ENCODE measurements at regions not wholly inside any gene's neighbourhood (a gene's known extent, or its start where the extent isn't known, plus 50 kb on each side); places are given as distances from the start of the nearest gene placed in this dataset.
"Not testable (repeated sequence)": the region's sequence is repeated elsewhere in the genome, so short reads cannot be mapped to it uniquely, and the experiment has no call there.

- no peak overlapping the region for H3K4me3 ChIP-seq (ENCODE audit: low read depth, low read length)
- DNase-seq (ENCODE audit: low read depth), result no peak
- no peak for TF ChIP-seq CTCF (conservative IDR thresholded peaks at IDR 0.05; ENCODE audit: low read depth, low read length)
These were observed 368.3 kb upstream of the ST8SIA4 start for GRCh38 chr5:101271416-101271815.

GRCh38 chr5:101260857-101261256 is 357.8 kb upstream of the ST8SIA4 start:
- TF ChIP-seq CTCF (conservative IDR thresholded peaks at IDR 0.05; ENCODE audit: low read depth, low read length), result no peak
- no peak overlapping the region for H3K4me3 ChIP-seq (ENCODE audit: low read depth, low read length)
- no peak for DNase-seq (ENCODE audit: low read depth)

- no peak for DNase-seq (ENCODE audit: low read depth)
- TF ChIP-seq CTCF (conservative IDR thresholded peaks at IDR 0.05; ENCODE audit: low read depth, low read length), result no peak
- no peak overlapping the region for H3K4me3 ChIP-seq (ENCODE audit: low read depth, low read length)
These were observed 350.0 kb upstream of the ST8SIA4 start for GRCh38 chr5:101253096-101253495.

- DNase-seq (ENCODE audit: low read depth), result no peak
- H3K4me3 ChIP-seq (ENCODE audit: low read depth, low read length), result no peak overlapping the region
- TF ChIP-seq CTCF (conservative IDR thresholded peaks at IDR 0.05; ENCODE audit: low read depth, low read length), result no peak
These were observed 341.5 kb upstream of the ST8SIA4 start for GRCh38 chr5:101244621-101245020.

- no peak for TF ChIP-seq CTCF (conservative IDR thresholded peaks at IDR 0.05; ENCODE audit: low read depth, low read length)
- no peak for DNase-seq (ENCODE audit: low read depth)
- no peak overlapping the region for H3K4me3 ChIP-seq (ENCODE audit: low read depth, low read length)
These were observed 309.9 kb upstream of the ST8SIA4 start for GRCh38 chr5:101212942-101213514.

- no peak for DNase-seq (ENCODE audit: low read depth)
- no peak for TF ChIP-seq CTCF (conservative IDR thresholded peaks at IDR 0.05; ENCODE audit: low read depth, low read length)
- no peak overlapping the region for H3K4me3 ChIP-seq (ENCODE audit: low read depth, low read length)
These were observed 303.5 kb upstream of the ST8SIA4 start for GRCh38 chr5:101206534-101206933.

GRCh38 chr5:101205065-101205464 is 302.0 kb upstream of the ST8SIA4 start:
- DNase-seq (ENCODE audit: low read depth); H3K4me3 ChIP-seq (ENCODE audit: low read depth, low read length): not testable (repeated sequence)

GRCh38 chr5:101180365-101180764 is 277.3 kb upstream of the ST8SIA4 start:
- not testable (repeated sequence) for DNase-seq (ENCODE audit: low read depth); H3K4me3 ChIP-seq (ENCODE audit: low read depth, low read length)
